ENCODE measurements at regions not wholly inside any gene's neighbourhood (a gene's known extent, or its start where the extent isn't known, plus 50 kb on each side); places are given as distances from the start of the nearest gene placed in this dataset.

DNA sequence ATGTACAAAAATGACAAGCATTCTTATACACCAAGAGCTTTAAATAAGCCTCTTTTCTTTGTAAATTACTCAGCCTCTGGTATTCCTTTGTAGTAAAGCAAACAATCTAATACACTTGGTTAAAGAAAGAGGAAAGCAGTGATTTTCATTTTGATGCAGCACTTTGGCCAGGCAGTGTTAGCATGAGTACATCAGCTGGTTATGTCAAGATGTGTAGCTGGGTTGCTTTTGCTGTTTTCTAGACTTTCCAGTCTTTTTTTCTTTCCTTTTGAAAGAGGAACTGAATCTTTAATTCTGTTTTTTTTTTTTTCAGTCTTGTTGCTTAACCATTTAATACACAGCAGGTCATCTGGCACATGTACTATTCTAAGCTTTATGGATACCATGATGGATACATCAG, 167.1 kb upstream of the AADAT start (continued):
- no peak for TF ChIP-seq REST (IDR thresholded peaks at IDR 0.05; ENCODE audit: unreplicated experiment)
- TF ChIP-seq ZNF331 (CRISPR knock-in tag; IDR thresholded peaks at IDR 0.05; ENCODE audit: low read depth) = no peak

DNA sequence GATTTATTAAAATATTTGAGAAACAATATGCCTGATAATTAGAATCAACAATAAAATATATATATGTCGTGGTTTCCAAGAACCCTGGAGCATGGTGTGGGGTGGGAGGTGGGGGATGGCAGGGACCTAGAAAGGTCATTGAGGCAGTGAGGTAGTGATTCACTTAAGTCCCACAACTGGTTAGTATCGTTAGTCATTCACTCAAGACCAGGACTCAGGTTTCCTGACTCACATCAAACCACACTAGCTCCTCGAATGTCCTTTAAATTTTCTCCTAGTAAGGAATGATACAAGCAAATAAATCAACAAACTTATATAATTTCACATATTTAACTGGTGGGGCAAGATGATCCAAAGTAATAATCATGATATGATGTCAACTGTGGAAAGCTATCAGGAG, 158.8 kb upstream of the AADAT start:
- H3F3A ChIP-seq (replicated peaks; ENCODE audit: low read depth) = no peaks in the 10 kb centered on the region
- no peak overlapping the region for H2AFZ ChIP-seq
- no peak for TF ChIP-seq STAT1 (IDR thresholded peaks at IDR 0.05; ENCODE audit: unreplicated experiment)
- TF ChIP-seq ZNF114 (CRISPR knock-in tag; IDR thresholded peaks at IDR 0.05) = no peak
- TF ChIP-seq NANOG (IDR thresholded peaks at IDR 0.05; ENCODE audit: borderline replicate concordance) = no peak
- TF ChIP-seq, protein P1, sequence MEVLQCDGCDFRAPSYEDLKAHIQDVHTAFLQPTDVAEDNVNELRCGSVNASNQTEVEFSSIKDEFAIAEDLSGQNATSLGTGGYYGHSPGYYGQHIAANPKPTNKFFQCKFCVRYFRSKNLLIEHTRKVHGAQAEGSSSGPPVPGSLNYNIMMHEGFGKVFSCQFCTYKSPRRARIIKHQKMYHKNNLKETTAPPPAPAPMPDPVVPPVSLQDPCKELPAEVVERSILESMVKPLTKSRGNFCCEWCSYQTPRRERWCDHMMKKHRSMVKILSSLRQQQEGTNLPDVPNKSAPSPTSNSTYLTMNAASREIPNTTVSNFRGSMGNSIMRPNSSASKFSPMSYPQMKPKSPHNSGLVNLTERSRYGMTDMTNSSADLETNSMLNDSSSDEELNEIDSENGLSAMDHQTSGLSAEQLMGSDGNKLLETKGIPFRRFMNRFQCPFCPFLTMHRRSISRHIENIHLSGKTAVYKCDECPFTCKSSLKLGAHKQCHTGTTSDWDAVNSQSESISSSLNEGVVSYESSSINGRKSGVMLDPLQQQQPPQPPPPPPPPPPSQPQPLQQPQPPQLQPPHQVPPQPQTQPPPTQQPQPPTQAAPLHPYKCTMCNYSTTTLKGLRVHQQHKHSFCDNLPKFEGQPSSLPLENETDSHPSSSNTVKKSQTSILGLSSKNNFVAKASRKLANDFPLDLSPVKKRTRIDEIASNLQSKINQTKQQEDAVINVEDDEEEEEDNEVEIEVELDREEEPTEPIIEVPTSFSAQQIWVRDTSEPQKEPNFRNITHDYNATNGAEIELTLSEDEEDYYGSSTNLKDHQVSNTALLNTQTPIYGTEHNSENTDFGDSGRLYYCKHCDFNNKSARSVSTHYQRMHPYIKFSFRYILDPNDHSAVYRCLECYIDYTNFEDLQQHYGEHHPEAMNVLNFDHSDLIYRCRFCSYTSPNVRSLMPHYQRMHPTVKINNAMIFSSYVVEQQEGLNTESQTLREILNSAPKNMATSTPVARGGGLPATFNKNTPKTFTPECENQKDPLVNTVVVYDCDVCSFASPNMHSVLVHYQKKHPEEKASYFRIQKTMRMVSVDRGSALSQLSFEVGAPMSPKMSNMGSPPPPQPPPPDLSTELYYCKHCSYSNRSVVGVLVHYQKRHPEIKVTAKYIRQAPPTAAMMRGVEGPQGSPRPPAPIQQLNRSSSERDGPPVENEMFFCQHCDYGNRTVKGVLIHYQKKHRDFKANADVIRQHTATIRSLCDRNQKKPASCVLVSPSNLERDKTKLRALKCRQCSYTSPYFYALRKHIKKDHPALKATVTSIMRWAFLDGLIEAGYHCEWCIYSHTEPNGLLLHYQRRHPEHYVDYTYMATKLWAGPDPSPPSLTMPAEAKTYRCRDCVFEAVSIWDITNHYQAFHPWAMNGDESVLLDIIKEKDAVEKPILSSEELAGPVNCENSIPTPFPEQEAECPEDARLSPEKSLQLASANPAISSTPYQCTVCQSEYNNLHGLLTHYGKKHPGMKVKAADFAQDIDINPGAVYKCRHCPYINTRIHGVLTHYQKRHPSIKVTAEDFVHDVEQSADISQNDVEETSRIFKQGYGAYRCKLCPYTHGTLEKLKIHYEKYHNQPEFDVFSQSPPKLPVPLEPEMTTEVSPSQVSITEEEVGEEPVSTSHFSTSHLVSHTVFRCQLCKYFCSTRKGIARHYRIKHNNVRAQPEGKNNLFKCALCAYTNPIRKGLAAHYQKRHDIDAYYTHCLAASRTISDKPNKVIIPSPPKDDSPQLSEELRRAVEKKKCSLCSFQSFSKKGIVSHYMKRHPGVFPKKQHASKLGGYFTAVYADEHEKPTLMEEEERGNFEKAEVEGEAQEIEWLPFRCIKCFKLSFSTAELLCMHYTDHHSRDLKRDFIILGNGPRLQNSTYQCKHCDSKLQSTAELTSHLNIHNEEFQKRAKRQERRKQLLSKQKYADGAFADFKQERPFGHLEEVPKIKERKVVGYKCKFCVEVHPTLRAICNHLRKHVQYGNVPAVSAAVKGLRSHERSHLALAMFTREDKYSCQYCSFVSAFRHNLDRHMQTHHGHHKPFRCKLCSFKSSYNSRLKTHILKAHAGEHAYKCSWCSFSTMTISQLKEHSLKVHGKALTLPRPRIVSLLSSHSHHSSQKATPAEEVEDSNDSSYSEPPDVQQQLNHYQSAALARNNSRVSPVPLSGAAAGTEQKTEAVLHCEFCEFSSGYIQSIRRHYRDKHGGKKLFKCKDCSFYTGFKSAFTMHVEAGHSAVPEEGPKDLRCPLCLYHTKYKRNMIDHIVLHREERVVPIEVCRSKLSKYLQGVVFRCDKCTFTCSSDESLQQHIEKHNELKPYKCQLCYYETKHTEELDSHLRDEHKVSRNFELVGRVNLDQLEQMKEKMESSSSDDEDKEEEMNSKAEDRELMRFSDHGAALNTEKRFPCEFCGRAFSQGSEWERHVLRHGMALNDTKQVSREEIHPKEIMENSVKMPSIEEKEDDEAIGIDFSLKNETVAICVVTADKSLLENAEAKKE (CRISPR knock-in tag; IDR thresholded peaks at IDR 0.05) = no peak
- no peak for TF ChIP-seq ETS1 (IDR thresholded peaks at IDR 0.05)
- no peak for TF ChIP-seq POLR2AphosphoS5 (IDR thresholded peaks at IDR 0.05; ENCODE audit: low read depth)
- TF ChIP-seq EZH2 (IDR thresholded peaks at IDR 0.05; ENCODE audit: low read depth, unreplicated experiment) = no peak
- TF ChIP-seq JUNB (IDR thresholded peaks at IDR 0.05; ENCODE audit: unreplicated experiment) = no peak
- TF ChIP-seq ZNF331 (CRISPR knock-in tag; IDR thresholded peaks at IDR 0.05; ENCODE audit: low read depth) = no peak
- TF ChIP-seq CREB1 (CRISPR knock-in tag; IDR thresholded peaks at IDR 0.05; ENCODE audit: low read depth) = no peak
- no peak for TF ChIP-seq REST (IDR thresholded peaks at IDR 0.05; ENCODE audit: unreplicated experiment)
- TF ChIP-seq EZH2phosphoT487 (IDR thresholded peaks at IDR 0.05; ENCODE audit: unreplicated experiment) = no peak
- Mint-ChIP-seq H3K4me3 (no peak overlapping the region), H3K9me3 (no peaks in the 10 kb centered on the region), H3K36me3 (ENCODE audit: low read depth) (no peaks in the 10 kb centered on the region), H3K27ac (no peak overlapping the region), H3K27me3 (ENCODE audit: insufficient read depth, low read depth, poor library complexity) (peaks cover 2% of the 10 kb centered on the region), H3K4me1 (peaks cover 3% of the 10 kb centered on the region)
- no peaks in the 10 kb centered on the region for H3K27me3 ChIP-seq (ENCODE audit: insufficient read depth)
- ATAC-seq = no peak
- H3K36me3 ChIP-seq (ENCODE audit: insufficient read depth) = no peaks in the 10 kb centered on the region
- H3K4me1 ChIP-seq (ENCODE audit: insufficient read depth) = peaks cover 7% of the 10 kb centered on the region
- no peaks in the 10 kb centered on the region for H4K20me1 ChIP-seq (replicated peaks; ENCODE audit: insufficient read depth)
- H3K79me2 ChIP-seq (replicated peaks; ENCODE audit: insufficient read depth) = no peaks in the 10 kb centered on the region
- no peak overlapping the region for H3K4me3 ChIP-seq
- H3K9me2 ChIP-seq (ENCODE audit: insufficient read depth) = no peaks in the 10 kb centered on the region
- no peak for DNase-seq (ENCODE audit: low spot score)
- H3K27ac ChIP-seq (ENCODE audit: low read depth) = no peak overlapping the region
- H3K4me2 ChIP-seq = no peak overlapping the region

Data from GM23338 (cell line).